IMR-90 (cell line): ENCODE measurements at regions not wholly inside any gene's neighbourhood (a gene's known extent, or its start where the extent isn't known, plus 50 kb on each side); places are given as distances from the start of the nearest gene placed in this dataset.

Source experiments
- ATAC-seq: fragments of 200-7000 bp; cut with Tn5 transposase; 2 replicates; pipeline ENCODE4 v1.9.1; 2020; ENCODE audit warnings: low read depth, mild to moderate bottlenecking, moderate library complexity
- BruUV-seq: library from RNA; stranded (reverse); fragments of 400-500 nt; replicated peaks from 2 replicates; lab custom pipeline; 2021; lab: Mats Ljungman, UMichigan
- CTCF ChIA-PET: fragments of 300-600 bp; formaldehyde crosslinking; extraction: SDS; loops from one replicate; lab custom pipeline; 2021; ENCODE audit warnings: antibody characterized with exemption; lab: Yijun Ruan, JAX
- POLR2A ChIA-PET: fragments of 300-600 bp; sonication (Branson Sonifier 250); formaldehyde crosslinking; loops from one replicate; lab custom pipeline; 2022; ENCODE audit warnings: antibody characterized with exemption; ENCODE audit not compliant: unreplicated experiment; lab: Charles Lee
- DNase-seq: peaks from one replicate; pipeline ENCODE4 v3.0.0; 2013
- H2AFZ ChIP-seq: replicated peaks from 2 replicates; pipeline ENCODE3; 2013; ENCODE audit warnings: low read length, mild to moderate bottlenecking; ENCODE audit not compliant: poor library complexity
- H2AK5ac ChIP-seq: 2 replicates; pipeline ENCODE4 v1.6.1; 2013; ENCODE audit warnings: low read depth, low read length, inconsistent platforms
- H2AK9ac ChIP-seq: replicated peaks from 2 replicates; pipeline ENCODE3; 2013; ENCODE audit warnings: mild to moderate bottlenecking, low read depth, low read length, moderate library complexity; ENCODE audit not compliant: poor library complexity
- H2BK120ac ChIP-seq: 2 replicates; pipeline ENCODE4 v1.6.1; 2013; ENCODE audit warnings: low read depth, low read length, inconsistent platforms
- H2BK15ac ChIP-seq: 3 replicates; pipeline ENCODE4 v1.6.1; 2013; ENCODE audit warnings: low read depth, low read length, inconsistent platforms
- H2BK20ac ChIP-seq: 2 replicates; pipeline ENCODE4 v1.6.1; 2013; ENCODE audit warnings: low read depth, mild to moderate bottlenecking, inconsistent platforms, low read length, moderate library complexity
- H2BK5ac ChIP-seq: 2 replicates; pipeline ENCODE4 v1.6.1; 2013; ENCODE audit warnings: mild to moderate bottlenecking, low read depth, low read length, inconsistent platforms; ENCODE audit not compliant: poor library complexity, severe bottlenecking
- H3K14ac ChIP-seq: replicated peaks from 2 replicates; pipeline ENCODE4 v1.6.1; 2013; ENCODE audit warnings: low read depth, low read length, inconsistent platforms
- H3K18ac ChIP-seq: 2 replicates; pipeline ENCODE4 v1.6.1; 2013; ENCODE audit warnings: low read depth, low read length, control low read depth
- H3K23ac ChIP-seq: 2 replicates; pipeline ENCODE4 v1.6.1; 2013; ENCODE audit warnings: low read depth, low read length, inconsistent platforms
- H3K27ac ChIP-seq: 2 replicates; pipeline ENCODE4 v1.5.1; 2013; ENCODE audit warnings: mild to moderate bottlenecking, control low read depth, low read length; ENCODE audit not compliant: insufficient read depth
- H3K27me3 ChIP-seq: 2 replicates; pipeline ENCODE4 v1.6.1; 2013; ENCODE audit warnings: low read length; ENCODE audit not compliant: control insufficient read depth, insufficient read depth
- H3K36me3 ChIP-seq: 2 replicates; pipeline ENCODE4 v1.6.1; 2013; ENCODE audit warnings: low read length, mixed read lengths; ENCODE audit not compliant: control insufficient read depth, insufficient read depth
- H3K4ac ChIP-seq: 2 replicates; pipeline ENCODE4 v1.6.1; 2013; ENCODE audit warnings: low read depth, low read length, inconsistent platforms
- H3K4me1 ChIP-seq: 2 replicates; pipeline ENCODE4 v1.6.1; 2013; ENCODE audit warnings: low read length, mixed read lengths; ENCODE audit not compliant: control insufficient read depth, insufficient read depth
- H3K4me2 ChIP-seq: 2 replicates; pipeline ENCODE4 v1.6.1; 2013; ENCODE audit warnings: low read depth, mild to moderate bottlenecking, control low read depth, low read length, moderate library complexity
- H3K4me3 ChIP-seq: 2 replicates; pipeline ENCODE4 v1.5.1; 2013; ENCODE audit warnings: low read depth, mild to moderate bottlenecking, control low read depth, low read length, moderate library complexity; ENCODE audit not compliant: insufficient read depth
- H3K56ac ChIP-seq: 2 replicates; pipeline ENCODE4 v1.6.1; 2013; ENCODE audit warnings: low read length, inconsistent platforms; ENCODE audit not compliant: insufficient read depth; ENCODE audit errors: extremely low read depth
- H3K79me1 ChIP-seq, 2 experiments: 2 replicates each; pipeline ENCODE4 v1.6.1; 2013; ENCODE audit warnings: low read length in 2 of 2, inconsistent platforms in 1 of 2, low read depth in 1 of 2
- H3K9ac ChIP-seq: 2 replicates; pipeline ENCODE4 v1.6.1; 2013; ENCODE audit warnings: low read depth, low read length, control low read depth
- H3K9me1 ChIP-seq: 2 replicates; pipeline ENCODE4 v1.6.1; 2013; ENCODE audit warnings: low read length, inconsistent platforms; ENCODE audit not compliant: insufficient read depth
- H3K9me3 ChIP-seq: 2 replicates; pipeline ENCODE4 v1.6.1; 2013; ENCODE audit warnings: low read length; ENCODE audit not compliant: control insufficient read depth, insufficient read depth
- H4K20me1 ChIP-seq: 2 replicates; pipeline ENCODE4 v1.6.1; 2013; ENCODE audit warnings: low read length, inconsistent platforms; ENCODE audit not compliant: insufficient read depth
- H4K5ac ChIP-seq: 2 replicates; pipeline ENCODE4 v1.6.1; 2013; ENCODE audit warnings: mild to moderate bottlenecking, low read depth, low read length, control low read depth
- H4K8ac ChIP-seq, 2 experiments: 2 replicates each; pipeline ENCODE4 v1.6.1; 2013; ENCODE audit warnings: low read depth in 2 of 2, low read length in 2 of 2, control low read depth in 1 of 2, inconsistent platforms in 1 of 2
- H4K91ac ChIP-seq: 2 replicates; pipeline ENCODE4 v1.6.1; 2013; ENCODE audit warnings: low read depth, low read length, inconsistent platforms; ENCODE audit not compliant: insufficient read depth
- BHLHE40 ChIP-seq: fragments of 150-350 bp; IDR thresholded peaks from 2 replicates; pipeline ENCODE4 v1.6.1; 2016; ENCODE audit warnings: mild to moderate bottlenecking, low read depth, low read length
- CTCF ChIP-seq: conservative IDR thresholded peaks from 2 replicates; pipeline ENCODE4 v1.5.1; 2012; ENCODE audit warnings: mild to moderate bottlenecking, low read depth, low read length, improper control_type of control experiment
- FOS ChIP-seq: fragments of 150-350 bp; IDR thresholded peaks from 2 replicates; pipeline ENCODE4 v1.6.1; 2016; ENCODE audit warnings: low read depth, low read length
- MAFK ChIP-seq: IDR thresholded peaks from 2 replicates; pipeline ENCODE4 v1.6.1; 2012; ENCODE audit warnings: low read depth, low read length, improper control_type of control experiment
- MAZ ChIP-seq: IDR thresholded peaks from 2 replicates; pipeline ENCODE4 v1.6.1; 2012; ENCODE audit warnings: low read depth, mild to moderate bottlenecking, low read length, improper control_type of control experiment, moderate library complexity, borderline replicate concordance
- MXI1 ChIP-seq: IDR thresholded peaks from 2 replicates; pipeline ENCODE4 v1.6.1; 2012; ENCODE audit warnings: low read depth, mild to moderate bottlenecking, low read length, moderate library complexity, borderline replicate concordance
- POLR2A ChIP-seq: IDR thresholded peaks from 2 replicates; pipeline ENCODE4 v1.6.1; 2012; ENCODE audit warnings: mild to moderate bottlenecking, low read depth, low read length
- RCOR1 ChIP-seq: IDR thresholded peaks from 2 replicates; pipeline ENCODE4 v1.6.1; 2012; ENCODE audit warnings: mild to moderate bottlenecking, low read length, improper control_type of control experiment; ENCODE audit not compliant: insufficient replicate concordance
- RFX5 ChIP-seq: IDR thresholded peaks from 2 replicates; pipeline ENCODE4 v1.8.0; 2012; ENCODE audit warnings: low read depth, mild to moderate bottlenecking, low read length, moderate library complexity
- SMC3 ChIP-seq: fragments of 150-350 bp; IDR thresholded peaks from 2 replicates; pipeline ENCODE4 v1.6.1; 2016; ENCODE audit warnings: low read depth, mild to moderate bottlenecking, antibody characterized with exemption, low read length, moderate library complexity
- whole genome bisulfite sequencing, 2 experiments: methylation state at CpG; one replicate each; pipeline versions ENCODE4 v1.1.5 to v1.1.7; 2013; ENCODE audit warnings: missing lambda C conversion rate in 2 of 2; ENCODE audit not compliant: insufficient read length in 1 of 2; ENCODE audit errors: extremely low coverage in 2 of 2; 5-methylcytosine and 5-hydroxymethylcytosine counted together
- dilution Hi-C: fragments of 300-500 bp; cut with HindIII; formaldehyde crosslinking; loops from one replicate; pipeline ENCODE4 v1.14.3; 2018; ENCODE audit warnings: low sequenced_read_pairs; ENCODE audit not compliant: unreplicated experiment
- in situ Hi-C: fragments of 300-500 bp; cut with MboI; formaldehyde crosslinking; loops from 3 replicates; pipeline ENCODE4 v1.14.3; 2019; ENCODE audit warnings: low sequenced_read_pairs, inconsistent platforms, mixed read lengths
- intact Hi-C: fragments of 100-400 bp; cut with micrococcal nuclease; formaldehyde crosslinking; loops from 2 replicates; pipeline ENCODE4 v1.10.0; 2022
- TF ChIP-seq, protein P1 (sequence below): fragments of 150-350 bp; IDR thresholded peaks from 2 replicates; pipeline ENCODE4 v1.6.1; 2017; ENCODE audit warnings: mild to moderate bottlenecking, antibody characterized with exemption, low read length, low read depth
- TF ChIP-seq, protein P2 (sequence below): fragments of 150-350 bp; IDR thresholded peaks from 2 replicates; pipeline ENCODE4 v1.6.1; 2016; ENCODE audit warnings: low read depth, mild to moderate bottlenecking, low read length, moderate library complexity, borderline replicate concordance

DNA sequence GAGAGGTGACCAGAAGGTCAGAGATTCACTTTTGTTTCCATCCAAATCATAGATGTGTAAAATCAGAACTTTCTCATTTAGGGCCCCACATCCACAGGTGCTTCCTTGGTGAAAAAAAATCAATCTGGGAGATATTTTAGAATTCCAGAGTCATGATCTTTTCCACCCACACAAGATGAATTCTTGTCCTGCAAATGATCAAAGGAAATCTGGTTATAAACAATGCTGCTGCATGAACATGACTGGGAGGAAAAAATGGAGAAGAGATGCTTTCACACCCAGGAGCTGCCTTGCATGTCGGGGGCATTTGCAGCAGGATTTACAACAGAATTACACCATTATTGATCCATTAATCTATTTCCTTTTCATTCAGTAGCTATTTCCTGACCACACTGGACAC lies 106.5 kb upstream of the TMEM72 start:
- no peak overlapping the region for H3K4me3 ChIP-seq
- intact Hi-C loops (loop anchor here (5.0 kb wide), 1 partner anchor 828 kb away; no protein-coding TSS in a partner anchor), in situ Hi-C loops (no loop called here), dilution Hi-C loops (no loop called here)
- no peak overlapping the region for H2AK9ac ChIP-seq
- peak overlapping the region; percentile 50; the same call in 1 of the 2 replicates for H2BK120ac ChIP-seq
- H3K4ac ChIP-seq: no peak overlapping the region
- no peaks in the 10 kb centered on the region for H3K79me1 ChIP-seq
- peaks cover 13% of the 10 kb centered on the region; the same call in 1 of the 2 replicates for H3K9me1 ChIP-seq
- H3K27me3 ChIP-seq: no peaks in the 10 kb centered on the region
- H3K27ac ChIP-seq: no peak overlapping the region
- TF ChIP-seq RCOR1 (no peak), RFX5 (no peak), SMC3 (no peak), CTCF (no peak), MAFK (no peak), POLR2A (no peak), BHLHE40 (no peak), MXI1 (no peak), FOS (no peak), MAZ (no peak)
- TF ChIP-seq, protein P1, sequence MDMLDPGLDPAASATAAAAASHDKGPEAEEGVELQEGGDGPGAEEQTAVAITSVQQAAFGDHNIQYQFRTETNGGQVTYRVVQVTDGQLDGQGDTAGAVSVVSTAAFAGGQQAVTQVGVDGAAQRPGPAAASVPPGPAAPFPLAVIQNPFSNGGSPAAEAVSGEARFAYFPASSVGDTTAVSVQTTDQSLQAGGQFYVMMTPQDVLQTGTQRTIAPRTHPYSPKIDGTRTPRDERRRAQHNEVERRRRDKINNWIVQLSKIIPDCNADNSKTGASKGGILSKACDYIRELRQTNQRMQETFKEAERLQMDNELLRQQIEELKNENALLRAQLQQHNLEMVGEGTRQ: no peak
- TF ChIP-seq, protein P2, sequence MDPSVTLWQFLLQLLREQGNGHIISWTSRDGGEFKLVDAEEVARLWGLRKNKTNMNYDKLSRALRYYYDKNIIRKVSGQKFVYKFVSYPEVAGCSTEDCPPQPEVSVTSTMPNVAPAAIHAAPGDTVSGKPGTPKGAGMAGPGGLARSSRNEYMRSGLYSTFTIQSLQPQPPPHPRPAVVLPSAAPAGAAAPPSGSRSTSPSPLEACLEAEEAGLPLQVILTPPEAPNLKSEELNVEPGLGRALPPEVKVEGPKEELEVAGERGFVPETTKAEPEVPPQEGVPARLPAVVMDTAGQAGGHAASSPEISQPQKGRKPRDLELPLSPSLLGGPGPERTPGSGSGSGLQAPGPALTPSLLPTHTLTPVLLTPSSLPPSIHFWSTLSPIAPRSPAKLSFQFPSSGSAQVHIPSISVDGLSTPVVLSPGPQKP: no peak
- no peak overlapping the region for H3K9ac ChIP-seq
- no peaks in the 10 kb centered on the region for H4K20me1 ChIP-seq
- no peak overlapping the region for H3K23ac ChIP-seq
- H3K4me1 ChIP-seq: 0 out of 2 replicates have a peak, but pooled peaks cover 3% of the 10 kb centered on the region
- no peak overlapping the region for H2BK5ac ChIP-seq
- ATAC-seq (no peak), DNase-seq (peak; percentile 60)
- H2AFZ ChIP-seq: no peak overlapping the region
- no peak overlapping the region for H4K8ac ChIP-seq
- no peak overlapping the region for H3K18ac ChIP-seq
- BruUV-seq: no TSS peak
- 0 out of 3 replicates have a peak overlapping the region, but pooled peaks have one; percentile 53 for H2BK15ac ChIP-seq
- POLR2A ChIA-PET: no interaction called here
- no peaks in the 10 kb centered on the region for H3K9me3 ChIP-seq
- H4K5ac ChIP-seq: no peak overlapping the region
- H3K36me3 ChIP-seq: no peaks in the 10 kb centered on the region
- H3K4me2 ChIP-seq: no peak overlapping the region
- H4K91ac ChIP-seq: 0 out of 2 replicates have a peak overlapping the region, but pooled peaks have one; percentile 38
- WGBS, 2 experiments: no CpG with 5 or more reads among the region's 1 CpG
- H2AK5ac ChIP-seq: peak overlapping the region; percentile 3; the same call in 1 of the 2 replicates
- no peak overlapping the region for H3K56ac ChIP-seq
- CTCF ChIA-PET: no interaction called here
- H2BK20ac ChIP-seq: peak overlapping the region; percentile 48; the same call in 1 of the 2 replicates
- H3K14ac ChIP-seq: no peak overlapping the region
